ENCODE measurements at regions not wholly inside any gene's neighbourhood (a gene's known extent, or its start where the extent isn't known, plus 50 kb on each side); places are given as distances from the start of the nearest gene placed in this dataset.

DNA sequence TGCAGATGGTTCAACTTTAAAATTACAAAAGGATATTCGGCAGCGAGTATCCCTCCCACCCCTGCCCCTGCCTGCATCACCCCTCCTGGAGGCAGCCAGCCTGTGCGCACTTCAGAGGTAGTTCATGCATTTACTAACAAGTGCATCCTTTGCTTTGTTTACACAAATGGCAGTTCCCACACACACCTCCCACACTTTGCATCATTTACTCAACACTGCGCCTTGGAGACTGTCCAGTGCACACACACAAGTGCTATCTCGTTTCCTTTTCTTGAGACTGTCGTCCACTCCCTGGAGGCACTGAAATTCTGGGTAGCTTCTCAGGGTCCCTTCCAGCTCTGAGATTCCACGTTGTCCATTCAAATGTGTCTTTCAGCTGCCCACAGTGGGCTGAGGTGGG, 53.1 kb upstream of the VSX1 start:
- Histone ChIP-seq H3K27me3 (no peaks in the 10 kb centered on the region), H3K4me1 (no peaks in the 10 kb centered on the region), H3K4me3 (no peak overlapping the region), H3K27ac (no peak overlapping the region), H3K9me3 (no peaks in the 10 kb centered on the region), H3K36me3 (no peaks in the 10 kb centered on the region)
- intact Hi-C loops (cut with DNase I; ENCODE audit: low total_unique reads), result no loop called here
- no peak for DNase-seq (ENCODE audit: low spot score in 2 of 2)
- no peak for TF ChIP-seq POLR2AphosphoS5 (IDR thresholded peaks at IDR 0.05)
- TF ChIP-seq, protein P1, sequence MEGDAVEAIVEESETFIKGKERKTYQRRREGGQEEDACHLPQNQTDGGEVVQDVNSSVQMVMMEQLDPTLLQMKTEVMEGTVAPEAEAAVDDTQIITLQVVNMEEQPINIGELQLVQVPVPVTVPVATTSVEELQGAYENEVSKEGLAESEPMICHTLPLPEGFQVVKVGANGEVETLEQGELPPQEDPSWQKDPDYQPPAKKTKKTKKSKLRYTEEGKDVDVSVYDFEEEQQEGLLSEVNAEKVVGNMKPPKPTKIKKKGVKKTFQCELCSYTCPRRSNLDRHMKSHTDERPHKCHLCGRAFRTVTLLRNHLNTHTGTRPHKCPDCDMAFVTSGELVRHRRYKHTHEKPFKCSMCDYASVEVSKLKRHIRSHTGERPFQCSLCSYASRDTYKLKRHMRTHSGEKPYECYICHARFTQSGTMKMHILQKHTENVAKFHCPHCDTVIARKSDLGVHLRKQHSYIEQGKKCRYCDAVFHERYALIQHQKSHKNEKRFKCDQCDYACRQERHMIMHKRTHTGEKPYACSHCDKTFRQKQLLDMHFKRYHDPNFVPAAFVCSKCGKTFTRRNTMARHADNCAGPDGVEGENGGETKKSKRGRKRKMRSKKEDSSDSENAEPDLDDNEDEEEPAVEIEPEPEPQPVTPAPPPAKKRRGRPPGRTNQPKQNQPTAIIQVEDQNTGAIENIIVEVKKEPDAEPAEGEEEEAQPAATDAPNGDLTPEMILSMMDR (IDR thresholded peaks at IDR 0.05), result no peak
- TF ChIP-seq POLR2A (IDR thresholded peaks at IDR 0.05), result no peak

- intact Hi-C loops (cut with DNase I; ENCODE audit: low total_unique reads), result no loop called here
Measured at GRCh38 chr20:25136056-25136455, 54.1 kb upstream of the VSX1 start.

GRCh38 chr20:25136643-25137559, 55.0 kb upstream of the VSX1 start:
- Histone ChIP-seq H3K4me1 (no peaks in the 10 kb centered on the region), H3K27me3 (no peaks in the 10 kb centered on the region), H3K36me3 (no peaks in the 10 kb centered on the region), H3K4me3 (no peak overlapping the region), H3K9me3 (no peaks in the 10 kb centered on the region), H3K27ac (no peak overlapping the region)
- intact Hi-C loops (cut with DNase I; ENCODE audit: low total_unique reads), result no loop called here
- peak in 1 of 2 donors; percentile 56 for DNase-seq (ENCODE audit: low spot score in 2 of 2)
- TF ChIP-seq POLR2AphosphoS5 (IDR thresholded peaks at IDR 0.05), result peak in 1 of 3 donors; percentile 10
- TF ChIP-seq, protein P1 (IDR thresholded peaks at IDR 0.05), result no peak

More at GRCh38 chr20:25136056-25136455, 54.1 kb upstream of the VSX1 start:
- Histone ChIP-seq H3K4me1 (no peaks in the 10 kb centered on the region), H3K9me3 (no peaks in the 10 kb centered on the region), H3K36me3 (no peaks in the 10 kb centered on the region), H3K4me3 (no peak overlapping the region), H3K27me3 (no peaks in the 10 kb centered on the region), H3K27ac (no peak overlapping the region)
- no peak for DNase-seq (ENCODE audit: low spot score in 2 of 2)
- no peak for TF ChIP-seq POLR2AphosphoS5 (IDR thresholded peaks at IDR 0.05)
- TF ChIP-seq, protein P1 (IDR thresholded peaks at IDR 0.05), result no peak
- no peak for TF ChIP-seq POLR2A (IDR thresholded peaks at IDR 0.05)

DNA sequence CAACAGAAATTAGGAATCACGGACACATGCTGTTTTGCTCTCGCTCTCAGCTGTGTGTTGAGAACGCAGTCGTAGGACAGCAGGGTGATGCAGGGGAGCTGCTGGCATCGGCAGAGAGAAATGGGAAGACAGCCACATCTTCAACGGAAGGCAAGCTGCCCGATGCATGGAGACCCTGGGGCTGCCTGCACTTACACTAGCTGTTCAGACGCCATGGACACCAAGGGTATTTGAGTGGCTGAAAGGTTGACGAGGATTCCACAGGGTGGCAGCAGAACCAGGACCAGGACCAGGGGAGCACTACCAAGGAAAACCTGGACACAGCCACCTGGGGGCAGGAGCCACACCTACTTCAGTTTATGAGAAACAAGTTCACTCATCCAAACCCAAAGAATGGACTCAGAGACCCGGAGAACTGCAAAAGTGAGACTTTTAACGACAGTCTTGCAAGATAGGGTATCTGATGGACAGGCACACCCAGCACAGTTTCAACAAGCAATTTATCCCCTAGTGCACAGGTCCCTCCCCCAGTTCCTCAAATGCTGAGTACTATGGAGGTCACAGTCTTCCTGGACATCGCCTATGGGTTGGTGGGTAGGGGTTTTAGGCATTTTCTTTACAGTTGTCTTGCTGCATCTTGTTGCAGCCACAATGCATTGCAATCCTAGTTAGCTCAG, 56.3 kb upstream of the ENTPD6 start:
- H3K4me1 ChIP-seq, result no peaks in the 10 kb centered on the region
- H3K27ac ChIP-seq, result no peak overlapping the region
- H3K9me3 ChIP-seq, result no peaks in the 10 kb centered on the region
- TF ChIP-seq, protein P1 (IDR thresholded peaks at IDR 0.05), result peak in 2 of 3 donors; percentile 37 to 47
- TF ChIP-seq POLR2A (IDR thresholded peaks at IDR 0.05), result no peak
- no peaks in the 10 kb centered on the region for H3K36me3 ChIP-seq
- intact Hi-C loops (cut with DNase I; ENCODE audit: low total_unique reads), result no loop called here
- H3K27me3 ChIP-seq, result no peaks in the 10 kb centered on the region
- DNase-seq (ENCODE audit: low spot score in 2 of 2), result no peak
- no peak overlapping the region for H3K4me3 ChIP-seq

DNA sequence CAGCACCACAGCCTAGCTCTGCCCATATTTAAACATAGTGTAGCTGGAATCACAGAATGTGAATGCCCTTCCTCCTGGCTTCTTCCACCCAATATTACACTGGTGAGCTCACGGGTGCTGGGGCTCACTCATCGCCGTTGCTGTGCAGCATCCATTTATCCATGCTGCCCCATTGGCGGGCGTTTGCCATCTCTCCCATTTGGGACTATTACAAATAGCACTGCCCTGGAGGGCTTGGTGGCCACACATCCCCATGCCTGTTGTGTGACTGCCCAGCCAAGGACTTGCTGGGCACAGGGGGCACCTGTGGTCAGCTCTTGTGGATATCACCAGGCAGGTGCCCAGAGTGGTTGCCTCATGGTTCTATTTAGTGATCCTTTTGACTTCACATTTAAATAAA, 54.5 kb upstream of the ENTPD6 start:
- Histone ChIP-seq H3K9me3 (no peaks in the 10 kb centered on the region), H3K4me3 (no peak overlapping the region), H3K36me3 (no peaks in the 10 kb centered on the region), H3K4me1 (no peaks in the 10 kb centered on the region), H3K27me3 (no peaks in the 10 kb centered on the region), H3K27ac (no peak overlapping the region)
- no peak for DNase-seq (ENCODE audit: low spot score in 2 of 2)
- TF ChIP-seq, protein P1 (IDR thresholded peaks at IDR 0.05), result no peak
- TF ChIP-seq POLR2A (IDR thresholded peaks at IDR 0.05) (no peak), POLR2AphosphoS5 (IDR thresholded peaks at IDR 0.05) (no peak)
- intact Hi-C loops (cut with DNase I; ENCODE audit: low total_unique reads), result no loop called here

All from breast epithelium (tissue), 4 donors.